ENCODE measurements at regions not wholly inside any gene's neighbourhood (a gene's known extent, or its start where the extent isn't known, plus 50 kb on each side); places are given as distances from the start of the nearest gene placed in this dataset.

DNA sequence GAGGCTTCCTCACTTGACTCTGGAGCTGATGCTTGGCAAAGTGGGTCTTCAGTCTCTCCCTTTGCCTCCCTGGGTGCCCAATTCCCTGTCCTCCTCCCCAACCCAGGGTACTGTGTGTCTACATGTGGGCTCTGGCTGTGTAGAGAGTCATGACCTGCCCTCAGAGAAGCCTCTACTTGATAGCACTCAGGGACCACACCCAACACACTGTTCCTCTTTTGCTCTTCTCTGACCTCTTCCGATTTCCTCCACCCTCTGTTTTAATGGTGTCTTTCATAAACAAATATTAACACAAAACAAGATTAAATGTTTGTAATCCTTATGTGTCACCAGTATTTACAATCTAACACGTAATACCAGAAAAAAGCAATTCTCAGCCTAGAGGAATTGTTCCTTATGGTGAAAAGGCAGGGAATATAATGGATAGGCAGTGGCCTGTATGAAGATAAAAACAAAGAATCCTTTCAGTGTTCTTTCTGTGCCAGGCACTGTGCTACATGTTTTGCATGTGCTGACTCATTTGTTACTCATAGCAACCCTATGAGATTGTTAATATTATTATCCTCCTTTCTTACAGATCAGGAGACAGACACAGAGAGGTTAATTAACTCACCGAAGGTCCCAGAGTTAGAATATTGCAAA is 58.2 kb downstream of the HSD3B1 start:
- peak; percentile 70 for DNase-seq

DNA sequence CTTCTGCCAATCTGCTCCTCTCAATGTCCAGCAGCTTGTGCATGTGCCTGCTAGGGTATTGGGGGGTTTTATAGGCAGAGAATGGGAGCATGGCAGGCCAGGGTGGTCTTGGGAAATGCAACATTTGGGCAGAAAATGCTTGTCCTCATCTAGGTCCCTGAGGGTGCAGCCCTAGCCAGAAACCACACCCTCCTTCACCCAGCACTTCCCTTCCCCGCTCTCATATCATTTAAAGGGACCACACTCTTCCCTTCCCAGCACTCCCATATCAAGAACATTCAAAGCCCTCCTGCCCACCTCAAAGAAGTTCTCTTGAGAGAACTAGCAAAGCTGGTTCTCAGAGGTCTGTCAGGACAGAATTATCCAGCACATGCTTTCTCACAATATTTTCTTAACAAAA is 62.1 kb downstream of the HSD3B1 start:
- DNase-seq = no peak

Data from OCI-M1 (cell line).